GM12875 (cell line): ENCODE measurements at regions not wholly inside any gene's neighbourhood (a gene's known extent, or its start where the extent isn't known, plus 50 kb on each side); places are given as distances from the start of the nearest gene placed in this dataset.

Experiments used
- H3K4me3 ChIP-seq: one replicate; pipeline ENCODE4 v1.5.1; 2011; ENCODE audit warnings: low read depth, low read length, control low read depth
- CTCF ChIP-seq: IDR thresholded peaks from 2 replicates; pipeline ENCODE4 v1.5.1; 2011; ENCODE audit warnings: low read depth, mild to moderate bottlenecking, control low read depth, inconsistent platforms, low read length, moderate library complexity, borderline replicate concordance; ENCODE audit not compliant: insufficient read depth

DNA sequence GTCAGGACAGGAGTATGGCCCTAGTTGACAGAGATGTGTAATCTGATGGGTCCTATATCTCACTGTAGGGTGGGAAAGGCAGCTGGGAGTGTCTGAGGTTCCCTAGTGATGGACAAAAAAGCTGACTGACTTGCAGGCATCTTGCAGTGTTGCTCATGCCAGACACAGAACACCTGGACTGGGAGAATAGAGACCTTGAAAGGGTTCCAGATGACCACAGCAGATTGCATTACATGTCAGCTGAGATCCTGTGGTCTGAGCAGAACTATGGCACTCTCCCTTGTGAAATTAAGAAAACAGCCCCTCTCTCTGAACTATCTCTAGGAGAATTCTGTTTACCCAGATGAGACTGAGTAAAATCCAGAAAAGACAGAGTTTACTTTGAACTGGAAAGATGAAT, 212.6 kb upstream of the MAN1A1 start:
- H3K4me3 ChIP-seq = no peak overlapping the region
- no peak for TF ChIP-seq CTCF

GRCh38 chr6:119559586-119559985, 210.0 kb upstream of the MAN1A1 start:
- no peak overlapping the region for H3K4me3 ChIP-seq
- TF ChIP-seq CTCF = no peak

- H3K4me3 ChIP-seq = no peak overlapping the region
- TF ChIP-seq CTCF = no peak
Observed at GRCh38 chr6:119557239-119557638, 207.7 kb upstream of the MAN1A1 start.

DNA sequence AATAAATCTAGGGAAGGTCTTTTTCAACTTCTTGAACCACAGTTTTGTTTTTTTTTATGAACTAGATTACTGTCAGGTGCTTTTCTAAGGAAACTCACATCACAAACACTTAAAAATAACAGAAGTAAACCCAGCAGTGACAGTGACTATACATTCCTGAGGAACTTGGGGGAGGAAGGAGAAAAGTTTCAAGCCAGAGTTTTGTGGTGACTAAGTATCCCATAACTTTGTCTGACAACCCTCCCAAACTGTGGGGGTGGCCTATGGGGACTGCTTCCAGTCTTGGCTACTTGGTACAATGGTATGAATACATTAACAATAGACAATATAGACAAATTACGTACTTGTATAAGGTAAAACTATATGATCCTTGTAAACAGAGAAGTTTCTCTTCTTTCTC, 202.5 kb upstream of the MAN1A1 start:
- TF ChIP-seq CTCF = no peak
- H3K4me3 ChIP-seq = no peak overlapping the region

GRCh38 chr6:119547024-119547423, 197.5 kb upstream of the MAN1A1 start:
- no peak for TF ChIP-seq CTCF
- H3K4me3 ChIP-seq = no peak overlapping the region

- H3K4me3 ChIP-seq = no peak overlapping the region
- no peak for TF ChIP-seq CTCF
Observed at GRCh38 chr6:119545245-119545644, 195.7 kb upstream of the MAN1A1 start.

DNA sequence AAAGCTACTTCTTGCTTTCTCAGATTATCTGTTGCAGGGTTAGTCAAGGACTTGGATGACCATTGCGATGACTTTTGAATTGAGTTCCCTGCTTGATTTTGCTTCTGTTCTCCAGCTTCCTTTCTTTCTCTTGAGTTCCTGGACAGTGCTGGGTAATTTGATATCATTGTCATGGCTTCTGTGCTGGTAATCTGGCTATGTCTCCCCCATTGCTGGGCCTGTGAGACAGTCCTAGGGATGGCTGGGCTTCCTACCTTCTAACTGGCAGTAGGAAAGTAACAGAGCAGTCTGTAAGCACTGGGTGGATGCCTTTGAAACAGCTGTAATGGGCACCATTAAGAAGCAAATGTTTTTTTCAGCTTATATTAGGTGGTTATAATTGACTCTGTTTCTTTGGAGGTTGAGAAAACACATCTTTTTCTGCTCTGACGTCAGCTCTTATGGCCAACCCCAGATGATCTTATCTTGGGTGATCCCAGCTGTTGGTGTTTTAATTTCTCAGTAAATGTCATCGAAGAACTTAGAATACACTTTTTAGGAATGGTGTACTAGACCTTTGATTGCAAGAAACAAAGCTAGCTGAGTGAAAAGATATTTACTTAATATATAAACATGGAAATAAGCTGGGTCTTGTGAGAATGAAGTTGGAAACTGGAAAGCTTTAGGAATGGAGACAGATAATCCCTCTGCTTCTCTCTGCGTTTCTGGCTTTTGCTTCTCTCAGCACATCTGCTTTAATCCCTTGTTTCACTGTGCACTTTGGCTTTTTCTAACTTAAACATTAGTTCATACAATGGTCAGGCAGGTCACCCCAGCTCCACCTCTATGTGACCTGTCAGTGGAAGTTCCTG, 195.0 kb upstream of the MAN1A1 start:
- TF ChIP-seq CTCF = no peak

More for the DNA sequence above, 195.0 kb upstream of the MAN1A1 start:
- H3K4me3 ChIP-seq = no peak overlapping the region
